Trophoblast cell (in vitro differentiated cells and primary cell): ENCODE measurements at regions not wholly inside any gene's neighbourhood (a gene's known extent, or its start where the extent isn't known, plus 50 kb on each side); places are given as distances from the start of the nearest gene placed in this dataset.

Experiments used
- DNase-seq, 2 donors: peaks; one replicate each; pipeline ENCODE4 v3.0.0-alpha.2; 2016
- H2AFZ ChIP-seq: 2 replicates; pipeline ENCODE4 v1.6.1; 2013; ENCODE audit warnings: low read length, moderate library complexity, mild to moderate bottlenecking; ENCODE audit not compliant: insufficient read depth, poor library complexity
- H2AK5ac ChIP-seq: 2 replicates; pipeline ENCODE4 v1.6.1; 2013; ENCODE audit warnings: mild to moderate bottlenecking, low read length
- H2BK120ac ChIP-seq: 2 replicates; pipeline ENCODE4 v1.6.1; 2013; ENCODE audit warnings: low read length, mild to moderate bottlenecking, moderate library complexity; ENCODE audit not compliant: insufficient read depth, poor library complexity
- H2BK12ac ChIP-seq: 2 replicates; pipeline ENCODE4 v1.6.1; 2013; ENCODE audit warnings: mild to moderate bottlenecking, low read length, moderate library complexity
- H2BK5ac ChIP-seq: 2 replicates; pipeline ENCODE4 v1.6.1; 2013; ENCODE audit warnings: low read length, low read depth, moderate library complexity, mild to moderate bottlenecking; ENCODE audit not compliant: poor library complexity
- H3K14ac ChIP-seq: 2 replicates; pipeline ENCODE4 v1.6.1; 2013; ENCODE audit warnings: mild to moderate bottlenecking, low read length
- H3K18ac ChIP-seq: 2 replicates; pipeline ENCODE4 v1.6.1; 2013; ENCODE audit warnings: mild to moderate bottlenecking, low read length
- H3K23ac ChIP-seq: 2 replicates; pipeline ENCODE4 v1.6.1; 2013; ENCODE audit warnings: low read length
- H3K27ac ChIP-seq: 2 replicates; pipeline ENCODE4 v1.5.1; 2013; ENCODE audit warnings: low read depth, mild to moderate bottlenecking, inconsistent platforms, low read length, moderate library complexity
- H3K27me3 ChIP-seq: 2 replicates; pipeline ENCODE4 v1.6.1; 2013; ENCODE audit warnings: inconsistent platforms, mild to moderate bottlenecking, low read length, moderate library complexity; ENCODE audit not compliant: insufficient read depth
- H3K36me3 ChIP-seq, 2 experiments: 1 replicate in 1 of 2; 2 replicates in 1 of 2; pipeline ENCODE4 v1.6.1; 2013; ENCODE audit warnings: low read length in 2 of 2, mild to moderate bottlenecking in 2 of 2, moderate library complexity in 1 of 2; ENCODE audit not compliant: insufficient read depth in 2 of 2, control insufficient read depth in 1 of 2
- H3K4ac ChIP-seq: 2 replicates; pipeline ENCODE4 v1.6.1; 2013; ENCODE audit warnings: low read depth, mild to moderate bottlenecking, low read length, moderate library complexity
- H3K4me1 ChIP-seq, 2 experiments: 1 replicate in 1 of 2; 2 replicates in 1 of 2; pipeline ENCODE4 v1.6.1; 2013; ENCODE audit warnings: low read length in 2 of 2, mild to moderate bottlenecking in 2 of 2, moderate library complexity in 1 of 2; ENCODE audit not compliant: insufficient read depth in 2 of 2, control insufficient read depth in 1 of 2
- H3K4me2 ChIP-seq: 2 replicates; pipeline ENCODE4 v1.6.1; 2013; ENCODE audit warnings: inconsistent platforms, mild to moderate bottlenecking, low read length, moderate library complexity
- H3K4me3 ChIP-seq: 2 replicates; pipeline ENCODE4 v1.5.1; 2013; ENCODE audit warnings: mild to moderate bottlenecking, low read depth, low read length, inconsistent platforms
- H3K79me1 ChIP-seq: one replicate; pipeline ENCODE4 v1.6.1; 2013; ENCODE audit warnings: low read length
- H3K79me2 ChIP-seq: 2 replicates; pipeline ENCODE4 v1.6.1; 2013; ENCODE audit warnings: low read length, mild to moderate bottlenecking; ENCODE audit not compliant: control insufficient read depth, insufficient read depth, poor library complexity
- H3K9ac ChIP-seq: 2 replicates; pipeline ENCODE4 v1.6.1; 2013; ENCODE audit warnings: mild to moderate bottlenecking, low read length
- H3K9me3 ChIP-seq: 2 replicates; pipeline ENCODE4 v1.6.1; 2013; ENCODE audit warnings: low read depth, mild to moderate bottlenecking, control low read depth, inconsistent platforms, low read length; ENCODE audit not compliant: insufficient read depth
- H4K12ac ChIP-seq: 2 replicates; pipeline ENCODE4 v1.6.1; 2013; ENCODE audit warnings: low read depth, mild to moderate bottlenecking, low read length, moderate library complexity
- H4K8ac ChIP-seq: 2 replicates; pipeline ENCODE4 v1.6.1; 2013; ENCODE audit warnings: low read depth, mild to moderate bottlenecking, low read length, moderate library complexity
- H4K91ac ChIP-seq: one replicate; pipeline ENCODE4 v1.6.1; 2013; ENCODE audit warnings: low read depth, mild to moderate bottlenecking, low read length, moderate library complexity
- WGBS: extraction: QIAGEN DNeasy Blood & Tissue Kit; methylation state at CpG from one replicate; pipeline ENCODE4 v1.1.7; 2013; ENCODE audit warnings: missing lambda C conversion rate; ENCODE audit not compliant: insufficient read length, insufficient coverage; ENCODE audit errors: extremely low coverage; 5-methylcytosine and 5-hydroxymethylcytosine counted together

DNA sequence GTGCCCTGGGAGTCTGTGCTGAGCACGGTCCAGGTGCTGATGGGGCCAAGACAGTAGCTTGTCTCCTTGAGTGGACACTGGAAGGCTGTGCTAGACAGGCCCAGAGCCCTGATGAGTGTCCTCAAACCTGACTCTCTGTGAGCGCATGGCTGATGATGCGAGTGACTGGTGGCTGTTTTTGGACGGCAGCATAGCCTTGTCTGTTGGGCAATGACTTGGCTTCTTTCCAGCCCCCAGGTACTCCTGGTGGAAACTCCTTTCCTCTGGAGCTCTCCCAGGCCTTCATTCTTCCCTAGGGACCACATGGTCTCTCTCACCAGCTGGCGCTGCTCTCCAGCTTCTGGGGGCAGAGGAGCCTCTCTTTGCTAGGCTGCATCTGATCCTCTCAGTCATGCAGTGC is 207.6 kb upstream of the SMIM21 start:
- Histone ChIP-seq H3K27me3 (no peaks in the 10 kb centered on the region), H4K12ac (no peak overlapping the region), H2BK12ac (no peak overlapping the region), H3K27ac (no peak overlapping the region), H3K14ac (no peak overlapping the region), H2BK5ac (no peak overlapping the region), H3K18ac (no peak overlapping the region), H3K36me3 (no peaks in the 10 kb centered on the region), H3K4ac (no peak overlapping the region), H3K4me2 (no peak overlapping the region), H3K9me3 (peaks cover 2% of the 10 kb centered on the region), H3K79me1 (no peaks in the 10 kb centered on the region), H3K4me3 (no peak overlapping the region), H3K4me1 (peaks cover 7 to 8% of the 10 kb centered on the region in 2 experiments), H4K8ac (no peak overlapping the region), H2BK120ac (no peak overlapping the region), H2AFZ (no peak overlapping the region), H4K91ac (no peak overlapping the region), H3K9ac (no peak overlapping the region), H3K79me2 (no peaks in the 10 kb centered on the region), H2AK5ac (no peak overlapping the region), H3K23ac (no peak overlapping the region)
- WGBS, result no CpG with 5 or more reads among the region's 5 CpGs
- DNase-seq, result no peak

DNA sequence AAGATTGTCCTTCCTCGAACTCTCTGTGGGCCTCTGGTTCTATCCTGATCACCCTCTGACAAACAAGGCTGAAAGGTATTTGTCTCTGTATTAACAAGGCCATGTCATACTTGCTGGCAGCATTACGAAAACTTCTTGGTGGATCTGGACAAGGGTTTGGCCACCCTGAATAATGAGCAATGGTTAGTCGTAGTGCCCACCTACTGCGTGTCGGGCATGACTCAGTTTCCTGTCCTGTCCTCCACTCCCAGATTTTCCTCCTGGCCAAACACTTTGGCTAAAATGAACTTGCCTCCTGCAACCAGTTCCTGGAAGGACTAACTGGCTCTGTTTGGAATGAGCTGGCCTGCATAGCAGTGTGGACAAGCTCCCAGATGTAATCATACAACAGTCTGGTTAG is 198.5 kb upstream of the SMIM21 start:
- no peak overlapping the region for H3K9ac ChIP-seq
- H4K91ac ChIP-seq, result no peak overlapping the region
- H3K27ac ChIP-seq, result no peak overlapping the region
- H3K9me3 ChIP-seq, result no peaks in the 10 kb centered on the region
- no peak overlapping the region for H3K18ac ChIP-seq
- no peaks in the 10 kb centered on the region for H3K36me3 ChIP-seq
- no peaks in the 10 kb centered on the region for H3K27me3 ChIP-seq
- H2BK12ac ChIP-seq, result no peak overlapping the region
- no CpG with 5 or more reads among the region's 5 CpGs for whole genome bisulfite sequencing
- no peak overlapping the region for H3K4ac ChIP-seq
- no peak overlapping the region for H4K8ac ChIP-seq
- no peaks in the 10 kb centered on the region for H3K79me2 ChIP-seq
- H2BK120ac ChIP-seq, result no peak overlapping the region
- no peak overlapping the region for H3K4me2 ChIP-seq
- H3K79me1 ChIP-seq, result no peaks in the 10 kb centered on the region
- H3K4me1 ChIP-seq, result no peaks in the 10 kb centered on the region
- H3K4me3 ChIP-seq, result no peak overlapping the region
- H2AK5ac ChIP-seq, result no peak overlapping the region
- no peak overlapping the region for H2BK5ac ChIP-seq
- no peak overlapping the region for H2AFZ ChIP-seq
- H4K12ac ChIP-seq, result no peak overlapping the region
- H3K23ac ChIP-seq, result no peak overlapping the region
- no peak for DNase-seq
- H3K14ac ChIP-seq, result no peak overlapping the region

DNA sequence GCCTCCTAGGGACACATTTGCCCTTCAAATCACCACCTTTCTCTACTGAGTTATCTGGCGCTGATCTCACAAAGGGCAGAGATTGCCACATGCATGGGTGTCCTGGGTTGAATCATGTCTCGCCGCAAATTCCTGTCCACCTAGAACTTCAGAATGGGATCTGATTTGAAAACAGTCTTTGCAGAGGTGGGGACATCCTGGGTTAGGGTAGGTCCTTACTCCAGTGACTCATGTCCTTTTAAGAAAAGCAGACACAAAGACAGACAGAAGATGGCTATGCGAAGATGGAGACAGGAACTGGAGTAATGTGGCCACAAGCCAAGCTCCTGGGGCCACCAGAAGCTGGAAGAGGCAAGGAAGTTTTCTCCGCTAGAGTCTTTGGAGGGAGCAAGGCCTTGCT is 197.4 kb upstream of the SMIM21 start:
- WGBS, result no CpG with 5 or more reads among the region's 5 CpGs
- no peaks in the 10 kb centered on the region for H3K79me1 ChIP-seq
- H3K18ac ChIP-seq, result no peak overlapping the region
- no peaks in the 10 kb centered on the region for H3K9me3 ChIP-seq
- no peak overlapping the region for H3K4ac ChIP-seq
- no peak overlapping the region for H3K4me3 ChIP-seq
- no peak overlapping the region for H2AK5ac ChIP-seq
- no peak for DNase-seq
- no peak overlapping the region for H3K4me2 ChIP-seq
- H2BK12ac ChIP-seq, result no peak overlapping the region
- no peak overlapping the region for H3K14ac ChIP-seq
- H3K79me2 ChIP-seq, result no peaks in the 10 kb centered on the region
- no peak overlapping the region for H4K91ac ChIP-seq
- no peaks in the 10 kb centered on the region for H3K4me1 ChIP-seq
- no peak overlapping the region for H3K9ac ChIP-seq
- no peaks in the 10 kb centered on the region for H3K27me3 ChIP-seq
- no peak overlapping the region for H4K12ac ChIP-seq
- H3K23ac ChIP-seq, result no peak overlapping the region
- H2BK120ac ChIP-seq, result no peak overlapping the region
- H3K36me3 ChIP-seq, result no peaks in the 10 kb centered on the region
- H2BK5ac ChIP-seq, result no peak overlapping the region
- H2AFZ ChIP-seq, result no peak overlapping the region
- H4K8ac ChIP-seq, result no peak overlapping the region
- no peak overlapping the region for H3K27ac ChIP-seq

DNA sequence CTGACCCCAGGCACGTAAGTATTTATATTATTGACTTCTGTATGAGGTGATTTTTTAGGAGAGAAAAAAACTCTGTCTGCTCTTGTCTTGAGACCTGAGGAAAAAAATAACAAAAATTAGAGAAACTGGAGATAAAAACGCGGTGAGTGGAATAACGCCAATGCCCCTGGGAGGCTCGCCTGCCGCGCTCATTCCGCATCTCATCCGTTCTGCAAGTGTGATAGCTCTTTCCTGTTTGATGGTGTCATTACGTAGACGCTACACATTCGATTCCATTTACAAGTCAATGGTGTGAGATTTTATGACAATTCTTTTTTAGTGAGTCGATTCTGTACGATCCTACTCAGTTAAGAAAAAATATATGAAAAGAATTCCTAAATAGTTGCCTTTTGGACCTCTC is 194.3 kb upstream of the SMIM21 start:
- H2BK5ac ChIP-seq, result no peak overlapping the region
- no CpG with 5 or more reads among the region's 14 CpGs for WGBS
- no peak overlapping the region for H4K91ac ChIP-seq
- no peak overlapping the region for H3K23ac ChIP-seq
- H3K79me2 ChIP-seq, result no peaks in the 10 kb centered on the region
- H3K27ac ChIP-seq, result no peak overlapping the region
- no peaks in the 10 kb centered on the region for H3K27me3 ChIP-seq
- no peak overlapping the region for H4K12ac ChIP-seq
- no peak overlapping the region for H2BK120ac ChIP-seq
- no peak for DNase-seq
- no peak overlapping the region for H2AFZ ChIP-seq
- no peak overlapping the region for H3K4ac ChIP-seq
- no peak overlapping the region for H2AK5ac ChIP-seq
- no peaks in the 10 kb centered on the region for H3K79me1 ChIP-seq
- H3K4me3 ChIP-seq, result no peak overlapping the region
- H3K4me1 ChIP-seq, result no peaks in the 10 kb centered on the region
- H4K8ac ChIP-seq, result no peak overlapping the region
- H3K4me2 ChIP-seq, result no peak overlapping the region
- no peak overlapping the region for H3K14ac ChIP-seq
- no peaks in the 10 kb centered on the region for H3K36me3 ChIP-seq
- H3K9ac ChIP-seq, result no peak overlapping the region
- no peak overlapping the region for H3K18ac ChIP-seq
- H2BK12ac ChIP-seq, result no peak overlapping the region
- H3K9me3 ChIP-seq, result no peaks in the 10 kb centered on the region
